CD4-positive, CD25-positive, alpha-beta regulatory T cell (primary cell): ENCODE measurements at regions not wholly inside any gene's neighbourhood (a gene's known extent, or its start where the extent isn't known, plus 50 kb on each side); places are given as distances from the start of the nearest gene placed in this dataset.
A peak's percentile ranks its signal among the peaks of the same experiment; 100 is the strongest.

Experiments
- ATAC-seq, 2 donors: fragments of 150-1000 bp; cut with Tn5 transposase; one replicate each; pipeline ENCODE4 v1.10.0; 2021; ENCODE audit warnings: low read depth in 2 of 2, moderate number of reproducible peaks in 2 of 2, moderate library complexity in 1 of 2
- DNase-seq, 3 donors: peaks; one replicate each; pipeline versions ENCODE4 v3.0.0 to v3.0.0-alpha.2; 2012 to 2022; ENCODE audit warnings: mixed read lengths in 1 of 3
- H3K27ac ChIP-seq: one replicate; pipeline ENCODE4 v1.7.0; 2013; ENCODE audit warnings: mild to moderate bottlenecking, low read length; ENCODE audit not compliant: insufficient read depth, poor library complexity, severe bottlenecking
- H3K27me3 ChIP-seq: one replicate; pipeline ENCODE4 v1.7.0; 2013; ENCODE audit warnings: low read length; ENCODE audit not compliant: control insufficient read depth, insufficient read depth
- H3K36me3 ChIP-seq: one replicate; pipeline ENCODE4 v1.7.0; 2013; ENCODE audit warnings: mild to moderate bottlenecking, low read length, moderate library complexity; ENCODE audit not compliant: control insufficient read depth, insufficient read depth
- H3K4me1 ChIP-seq: 2 replicates; pipeline ENCODE4 v1.7.0; 2013; ENCODE audit warnings: mild to moderate bottlenecking, low read length; ENCODE audit not compliant: insufficient read depth, control insufficient read depth, poor library complexity, severe bottlenecking
- H3K4me3 ChIP-seq: one replicate; pipeline ENCODE4 v1.7.0; 2013; ENCODE audit warnings: low read depth, mild to moderate bottlenecking, low read length, moderate library complexity
- H3K9me3 ChIP-seq, 2 experiments: 1 replicate in 1 of 2; 2 replicates in 1 of 2; pipeline ENCODE4 v1.7.0; 2013; ENCODE audit warnings: low read length in 2 of 2, mild to moderate bottlenecking in 1 of 2, moderate library complexity in 1 of 2; ENCODE audit not compliant: control insufficient read depth in 2 of 2
- H3K27ac Mint-ChIP-seq, 3 donors: one replicate each; pipeline ENCODE4 v1.8.0; 2020 to 2022; ENCODE audit warnings: mild to moderate bottlenecking in 3 of 3, mixed read lengths in 3 of 3, moderate library complexity in 2 of 3
- H3K27me3 Mint-ChIP-seq: one replicate; pipeline ENCODE4 v1.8.0; 2022; ENCODE audit warnings: mild to moderate bottlenecking, mixed read lengths
- H3K36me3 Mint-ChIP-seq: one replicate; pipeline ENCODE4 v1.8.0; 2020; ENCODE audit warnings: mixed read lengths
- H3K4me1 Mint-ChIP-seq, 4 donors: one replicate each; pipeline ENCODE4 v1.8.0; 2020 to 2022; ENCODE audit warnings: mixed read lengths in 4 of 4, mild to moderate bottlenecking in 1 of 4
- H3K4me3 Mint-ChIP-seq, 4 donors: one replicate each; pipeline ENCODE4 v1.8.0; 2020 to 2022; ENCODE audit warnings: mild to moderate bottlenecking in 4 of 4, mixed read lengths in 4 of 4, moderate library complexity in 3 of 4
- H3K9me3 Mint-ChIP-seq, 7 donors: one replicate each; pipeline ENCODE4 v1.8.0; 2020 to 2022; ENCODE audit warnings: mixed read lengths in 7 of 7, mild to moderate bottlenecking in 3 of 7, moderate library complexity in 2 of 7

DNA sequence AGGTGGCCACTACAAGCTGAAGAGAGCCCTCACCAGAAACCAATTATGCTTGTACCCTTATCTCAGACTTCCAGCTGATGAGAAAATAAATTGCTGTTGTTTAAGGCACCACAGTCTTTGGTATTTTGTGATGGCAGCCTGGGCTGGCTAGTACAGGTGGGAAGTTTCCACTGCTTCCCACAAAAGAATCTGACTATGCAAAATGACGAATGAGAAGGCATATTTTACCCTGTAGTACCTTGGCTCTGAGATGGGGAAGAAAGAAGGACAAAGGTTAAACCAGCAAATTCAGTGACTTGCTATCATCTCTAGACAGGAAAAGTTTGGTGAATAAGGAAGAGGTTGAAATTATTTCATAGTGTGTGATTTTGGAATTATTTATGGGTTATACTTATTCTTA lies 112.8 kb upstream of the ELL2 start:
- Mint-ChIP-seq H3K27me3 (no peaks in the 10 kb centered on the region), H3K4me3 (no peak overlapping the region), H3K4me1 (no peaks in the 10 kb centered on the region), H3K27ac (no peak overlapping the region), H3K9me3 (peaks cover 0 to 2% (median 0%) of the 10 kb centered on the region in 7 donors), H3K36me3 (no peaks in the 10 kb centered on the region)
- no peak overlapping the region for H3K27ac ChIP-seq
- ATAC-seq = no peak
- H3K36me3 ChIP-seq = no peaks in the 10 kb centered on the region
- H3K27me3 ChIP-seq = no peaks in the 10 kb centered on the region
- H3K9me3 ChIP-seq = no peaks in the 10 kb centered on the region
- H3K4me3 ChIP-seq = no peak overlapping the region
- DNase-seq = no peak
- no peaks in the 10 kb centered on the region for H3K4me1 ChIP-seq

- no peaks in the 10 kb centered on the region for H3K4me1 ChIP-seq
- DNase-seq (no peak), ATAC-seq (no peak)
- H3K4me3 ChIP-seq = no peak overlapping the region
- Mint-ChIP-seq H3K36me3 (no peaks in the 10 kb centered on the region), H3K9me3 (no peaks in the 10 kb centered on the region), H3K27me3 (no peaks in the 10 kb centered on the region), H3K4me1 (no peaks in the 10 kb centered on the region), H3K4me3 (no peak overlapping the region), H3K27ac (no peak overlapping the region)
- no peak overlapping the region for H3K27ac ChIP-seq
- H3K36me3 ChIP-seq = no peaks in the 10 kb centered on the region
- H3K27me3 ChIP-seq = no peaks in the 10 kb centered on the region
- no peaks in the 10 kb centered on the region for H3K9me3 ChIP-seq
Measured at GRCh38 chr5:96072791-96073165, 111.1 kb upstream of the ELL2 start.

DNA sequence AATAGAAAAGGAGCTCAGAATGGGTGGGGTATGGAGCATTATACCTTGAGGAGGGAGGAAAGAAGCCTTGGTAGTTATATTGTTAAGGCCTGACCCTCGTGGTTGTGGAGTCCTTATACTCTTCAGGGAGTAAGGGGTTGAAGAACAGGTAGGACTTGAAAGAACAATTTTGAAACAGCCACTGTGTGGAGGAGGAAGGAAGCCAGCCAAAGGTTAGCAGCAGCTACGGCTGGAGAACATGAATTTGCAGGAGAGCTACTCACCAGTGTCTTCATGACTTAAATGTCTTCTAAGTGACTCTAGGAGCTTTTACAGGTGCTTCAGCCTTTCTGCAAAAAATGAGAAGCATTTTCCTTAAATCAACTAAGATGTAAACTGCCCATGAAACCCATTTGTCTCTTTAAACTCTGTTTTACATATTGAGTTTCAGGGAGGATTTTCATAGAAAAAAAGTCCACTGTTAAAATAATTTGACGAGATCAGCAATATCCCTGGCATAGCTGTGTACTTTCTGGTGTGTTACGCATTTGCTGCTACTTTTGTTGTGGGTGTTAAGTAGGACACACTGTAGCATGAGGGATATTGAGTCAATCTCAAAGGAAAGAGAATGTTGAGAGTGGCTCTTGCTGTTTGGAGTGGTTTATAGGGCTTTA lies 110.6 kb upstream of the ELL2 start:
- H3K4me3 ChIP-seq = no peak overlapping the region
- Mint-ChIP-seq H3K27me3 (no peaks in the 10 kb centered on the region), H3K4me3 (no peak overlapping the region), H3K4me1 (no peaks in the 10 kb centered on the region), H3K27ac (no peak overlapping the region), H3K9me3 (no peaks in the 10 kb centered on the region), H3K36me3 (no peaks in the 10 kb centered on the region)
- no peaks in the 10 kb centered on the region for H3K27me3 ChIP-seq
- H3K9me3 ChIP-seq = no peaks in the 10 kb centered on the region
- no peaks in the 10 kb centered on the region for H3K36me3 ChIP-seq
- ATAC-seq (no peak), DNase-seq (no peak)
- no peaks in the 10 kb centered on the region for H3K4me1 ChIP-seq
- no peak overlapping the region for H3K27ac ChIP-seq

DNA sequence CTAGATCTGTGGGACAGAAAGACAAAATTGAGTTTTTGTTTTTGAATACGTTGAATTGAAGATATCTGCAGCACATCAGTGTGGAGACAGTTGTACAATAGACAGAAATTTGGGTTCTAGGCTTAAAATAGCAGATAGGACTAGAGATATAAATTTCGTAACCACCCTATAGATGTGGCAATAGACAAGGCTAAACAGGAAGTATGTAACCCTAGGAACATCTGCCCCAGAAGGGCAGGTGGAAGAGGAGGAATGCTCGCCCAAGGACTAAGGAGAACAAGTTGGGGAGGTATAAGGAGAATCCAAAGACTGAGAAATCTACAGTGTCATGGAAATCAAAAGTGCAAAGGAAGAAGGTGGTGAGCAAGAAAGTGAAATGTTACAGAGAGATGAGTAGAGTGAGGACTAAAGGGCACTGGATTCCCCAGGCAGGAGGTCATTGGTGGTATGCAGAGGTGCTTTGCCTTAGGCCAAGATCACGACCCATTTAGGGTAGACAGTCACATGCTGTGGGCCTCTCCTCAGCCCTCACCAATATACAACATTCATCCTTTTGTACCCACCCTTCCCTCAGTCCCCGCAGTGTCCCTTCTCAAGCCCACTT lies 109.1 kb upstream of the ELL2 start:
- no peak overlapping the region for H3K27ac Mint-ChIP-seq
- Histone ChIP-seq H3K4me3 (no peak overlapping the region), H3K36me3 (no peaks in the 10 kb centered on the region), H3K4me1 (no peaks in the 10 kb centered on the region), H3K9me3 (no peaks in the 10 kb centered on the region), H3K27me3 (no peaks in the 10 kb centered on the region), H3K27ac (no peak overlapping the region)
- no peaks in the 10 kb centered on the region for H3K36me3 Mint-ChIP-seq
- H3K27me3 Mint-ChIP-seq = no peaks in the 10 kb centered on the region
- peak in 1 of 2 donors; percentile 31 for ATAC-seq
- peaks cover 0 to 2% (median 0%) of the 10 kb centered on the region in 4 donors for H3K4me1 Mint-ChIP-seq
- H3K9me3 Mint-ChIP-seq = no peaks in the 10 kb centered on the region
- DNase-seq = no peak
- no peak overlapping the region for H3K4me3 Mint-ChIP-seq

DNA sequence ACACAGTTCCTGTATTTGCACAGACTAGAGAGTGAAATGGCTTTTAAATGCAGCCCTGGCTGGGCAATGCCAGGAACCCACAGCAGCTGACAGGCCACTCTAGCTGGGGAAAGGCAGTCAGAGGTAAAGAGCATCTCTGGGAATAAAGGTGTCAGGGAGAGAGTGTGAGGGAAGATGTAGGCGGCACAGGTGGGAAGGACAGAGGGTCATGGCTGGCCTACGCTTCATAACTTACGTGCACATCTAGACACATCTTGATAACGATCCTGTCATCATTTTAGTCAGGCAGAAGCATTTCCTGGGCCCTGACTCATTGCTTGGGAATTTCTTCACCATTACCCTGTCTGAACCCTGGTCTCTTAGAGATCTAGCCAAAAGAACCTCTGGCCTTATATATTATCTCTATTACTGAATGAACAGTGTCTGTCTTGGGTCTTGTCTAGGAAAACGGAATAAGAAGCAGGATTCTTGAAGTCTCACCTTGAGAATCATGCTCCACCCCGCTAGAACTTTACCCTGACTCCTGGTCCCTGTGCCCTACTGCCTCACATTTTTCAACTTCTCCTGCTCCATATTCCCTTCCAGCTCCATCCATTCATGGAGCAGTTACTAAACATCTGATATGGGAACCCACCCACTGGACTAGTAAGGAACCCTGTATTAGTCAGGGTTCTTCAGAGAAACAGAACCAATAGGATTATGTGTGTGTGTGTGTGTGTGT lies 106.4 kb upstream of the ELL2 start:
- H3K9me3 Mint-ChIP-seq = no peaks in the 10 kb centered on the region

GRCh38 chr5:96067251-96067650 lies 105.6 kb upstream of the ELL2 start:
- no peak overlapping the region for H3K27ac ChIP-seq

More for the DNA sequence above, 106.4 kb upstream of the ELL2 start:
- no peaks in the 10 kb centered on the region for H3K9me3 ChIP-seq
- DNase-seq = no peak
- Mint-ChIP-seq H3K27me3 (no peaks in the 10 kb centered on the region), H3K36me3 (no peaks in the 10 kb centered on the region), H3K4me3 (no peak overlapping the region), H3K4me1 (peaks cover 0 to 2% (median 0%) of the 10 kb centered on the region in 4 donors), H3K27ac (no peak overlapping the region)
- no peak for ATAC-seq
- no peaks in the 10 kb centered on the region for H3K27me3 ChIP-seq
- no peaks in the 10 kb centered on the region for H3K4me1 ChIP-seq
- H3K4me3 ChIP-seq = no peak overlapping the region
- no peaks in the 10 kb centered on the region for H3K36me3 ChIP-seq
- no peak overlapping the region for H3K27ac ChIP-seq

GRCh38 chr5:96066386-96066719 lies 104.7 kb upstream of the ELL2 start:
- Mint-ChIP-seq H3K4me3 (no peak overlapping the region), H3K27me3 (no peaks in the 10 kb centered on the region), H3K4me1 (peaks cover 0 to 2% (median 0%) of the 10 kb centered on the region in 4 donors), H3K9me3 (peaks cover 0 to 2% (median 0%) of the 10 kb centered on the region in 7 donors), H3K36me3 (no peaks in the 10 kb centered on the region), H3K27ac (no peak overlapping the region)
- no peaks in the 10 kb centered on the region for H3K4me1 ChIP-seq
- DNase-seq (no peak), ATAC-seq (no peak)
- no peak overlapping the region for H3K27ac ChIP-seq
- no peaks in the 10 kb centered on the region for H3K27me3 ChIP-seq
- H3K9me3 ChIP-seq = no peaks in the 10 kb centered on the region
- H3K4me3 ChIP-seq = no peak overlapping the region
- no peaks in the 10 kb centered on the region for H3K36me3 ChIP-seq

More at GRCh38 chr5:96067251-96067650, 105.6 kb upstream of the ELL2 start:
- Histone ChIP-seq H3K36me3 (no peaks in the 10 kb centered on the region), H3K4me3 (no peak overlapping the region), H3K4me1 (no peaks in the 10 kb centered on the region), H3K27me3 (no peaks in the 10 kb centered on the region), H3K9me3 (no peaks in the 10 kb centered on the region)
- no peaks in the 10 kb centered on the region for H3K27me3 Mint-ChIP-seq
- H3K4me3 Mint-ChIP-seq = no peak overlapping the region
- no peaks in the 10 kb centered on the region for H3K36me3 Mint-ChIP-seq
- H3K9me3 Mint-ChIP-seq = no peaks in the 10 kb centered on the region
- peaks cover 0 to 2% (median 0%) of the 10 kb centered on the region in 4 donors for H3K4me1 Mint-ChIP-seq
- no peak overlapping the region for H3K27ac Mint-ChIP-seq
- no peak for DNase-seq
- ATAC-seq = no peak
